CD14-positive monocyte (primary cell): ENCODE measurements at regions not wholly inside any gene's neighbourhood (a gene's known extent, or its start where the extent isn't known, plus 50 kb on each side); places are given as distances from the start of the nearest gene placed in this dataset.

Experiments
- DNase-seq, 3 donors: peaks; one replicate each; pipeline ENCODE4 v3.0.0-alpha.2; 2011 to 2022
- H2AFZ ChIP-seq: 2 replicates; pipeline ENCODE4 v1.6.0; 2012; ENCODE audit warnings: mild to moderate bottlenecking, low read depth, low read length, inconsistent platforms; ENCODE audit not compliant: insufficient read depth, poor library complexity, severe bottlenecking
- H3K27ac ChIP-seq, 2 donors: 1 replicate in 1 of 2; 2 replicates in 1 of 2; pipeline ENCODE4 v1.5.1; 2012 to 2013; ENCODE audit warnings: low read length in 2 of 2, control low read depth in 1 of 2, inconsistent platforms in 1 of 2, low read depth in 1 of 2, mild to moderate bottlenecking in 1 of 2
- H3K27me3 ChIP-seq, 2 donors: one replicate each; pipeline versions ENCODE4 v1.6.0 to v1.6.1; 2011 to 2013; ENCODE audit warnings: low read length in 2 of 2; ENCODE audit not compliant: control insufficient read depth in 2 of 2, insufficient read depth in 2 of 2
- H3K36me3 ChIP-seq, 2 donors: replicated peaks in 1 of 2; 1 replicate in 1 of 2; 2 replicates in 1 of 2; pipeline versions ENCODE4 v1.5.1 to v1.6.1; 2012 to 2013; ENCODE audit warnings: low read length in 2 of 2, control low read depth in 1 of 2, inconsistent platforms in 1 of 2, mild to moderate bottlenecking in 1 of 2; ENCODE audit not compliant: insufficient read depth in 2 of 2, control insufficient read depth in 1 of 2
- H3K4me1 ChIP-seq, 2 donors: 1 replicate in 1 of 2; 2 replicates in 1 of 2; pipeline versions ENCODE4 v1.5.1 to v1.6.1; 2012 to 2013; ENCODE audit warnings: low read length in 2 of 2, control low read depth in 1 of 2, inconsistent platforms in 1 of 2, mild to moderate bottlenecking in 1 of 2, moderate library complexity in 1 of 2; ENCODE audit not compliant: insufficient read depth in 2 of 2, control insufficient read depth in 1 of 2
- H3K4me2 ChIP-seq: replicated peaks from 2 replicates; pipeline ENCODE3; 2012; ENCODE audit warnings: low read length, moderate library complexity, mild to moderate bottlenecking; ENCODE audit not compliant: poor library complexity, severe bottlenecking; ENCODE audit errors: extremely low read depth
- H3K4me3 ChIP-seq, 3 experiments: fragments of 200-600 bp in 1 of 3; sonication (generic) in 1 of 3; replicated peaks in 1 of 3; 1 replicate in 2 of 3; 2 replicates in 1 of 3; pipeline ENCODE4 v1.5.1; 2011 to 2013; ENCODE audit warnings: low read length in 3 of 3, mild to moderate bottlenecking in 3 of 3, control low read depth in 2 of 3, low read depth in 2 of 3, inconsistent platforms in 1 of 3, moderate library complexity in 1 of 3
- H3K79me2 ChIP-seq: 2 replicates; pipeline ENCODE4 v1.6.0; 2012; ENCODE audit warnings: mild to moderate bottlenecking, control low read depth, inconsistent platforms, low read length, moderate library complexity; ENCODE audit not compliant: insufficient read depth
- H3K9ac ChIP-seq: 2 replicates; pipeline ENCODE4 v1.6.0; 2017; ENCODE audit warnings: low read length, mild to moderate bottlenecking; ENCODE audit not compliant: insufficient read depth, poor library complexity, severe bottlenecking
- H3K9me3 ChIP-seq, 2 donors: replicated peaks in 1 of 2; 1 replicate in 1 of 2; 2 replicates in 1 of 2; pipeline versions ENCODE4 v1.5.1 to v1.6.1; 2012 to 2013; ENCODE audit warnings: low read length in 2 of 2, control low read depth in 1 of 2; ENCODE audit not compliant: control insufficient read depth in 1 of 2, insufficient read depth in 1 of 2
- H4K20me1 ChIP-seq: 2 replicates; pipeline ENCODE4 v1.6.0; 2012; ENCODE audit warnings: mild to moderate bottlenecking, low read length, control low read depth, moderate library complexity; ENCODE audit not compliant: insufficient read depth
- H3K27ac Mint-ChIP-seq, 7 donors: one replicate each; pipeline ENCODE4 v1.8.0; 2020; ENCODE audit warnings: mild to moderate bottlenecking in 7 of 7, mixed read lengths in 7 of 7, moderate library complexity in 6 of 7, inconsistent platforms in 2 of 7
- H3K27me3 Mint-ChIP-seq, 3 donors: one replicate each; pipeline ENCODE4 v1.8.0; 2021 to 2022; ENCODE audit warnings: low read depth in 3 of 3, mild to moderate bottlenecking in 3 of 3, mixed read lengths in 3 of 3, moderate library complexity in 3 of 3, inconsistent platforms in 1 of 3
- H3K36me3 Mint-ChIP-seq, 2 donors: one replicate each; pipeline ENCODE4 v1.8.0; 2020; ENCODE audit warnings: mixed read lengths in 2 of 2, inconsistent platforms in 1 of 2, mild to moderate bottlenecking in 1 of 2
- H3K4me1 Mint-ChIP-seq: one replicate; pipeline ENCODE4 v1.8.0; 2020; ENCODE audit warnings: mild to moderate bottlenecking, mixed read lengths
- H3K4me3 Mint-ChIP-seq, 2 donors: one replicate each; pipeline ENCODE4 v1.8.0; 2020; ENCODE audit warnings: mild to moderate bottlenecking in 2 of 2, mixed read lengths in 2 of 2, moderate library complexity in 1 of 2
- H3K9me3 Mint-ChIP-seq, 7 donors: one replicate each; pipeline ENCODE4 v1.8.0; 2020 to 2022; ENCODE audit warnings: mixed read lengths in 7 of 7, mild to moderate bottlenecking in 6 of 7, moderate library complexity in 6 of 7, inconsistent platforms in 2 of 7
- CTCF ChIP-seq: fragments of 200-600 bp; IDR thresholded peaks from one replicate; pipeline ENCODE4 v1.8.0; 2022; ENCODE audit warnings: antibody characterized with exemption, mild to moderate bottlenecking
- WGBS: methylation state at CpG from one replicate; pipeline ENCODE4 v1.1.5; 2013; ENCODE audit warnings: missing lambda C conversion rate; ENCODE audit not compliant: insufficient coverage; 5-methylcytosine and 5-hydroxymethylcytosine counted together
- intact Hi-C, 2 donors: fragments of 100-400 bp; cut with micrococcal nuclease; formaldehyde crosslinking; loops; one replicate each; pipeline versions ENCODE4 v1.15.0 to v1.15.1; 2023

GRCh38 chr2:12804091-12804856 lies 87.5 kb downstream of the TRIB2 start:
- no CpG with 5 or more reads among the region's 2 CpGs for WGBS
- Histone ChIP-seq H3K9ac (no peak overlapping the region), H3K4me3 (no peak overlapping the region), H3K27me3 (peaks cover 0 to 3% of the 10 kb centered on the region in 2 donors), H4K20me1 (no peaks in the 10 kb centered on the region), H3K9me3 (peaks cover 12 to 18% of the 10 kb centered on the region in 2 donors), H3K4me1 (no peaks in the 10 kb centered on the region), H3K79me2 (no peaks in the 10 kb centered on the region), H3K27ac (no peak overlapping the region), H3K36me3 (no peaks in the 10 kb centered on the region), H2AFZ (no peak overlapping the region), H3K4me2 (no peak overlapping the region)
- H3K36me3 Mint-ChIP-seq = peaks cover 0 to 4% of the 10 kb centered on the region in 2 donors
- H3K4me3 Mint-ChIP-seq = no peak overlapping the region
- peaks cover 5% of the 10 kb centered on the region for H3K4me1 Mint-ChIP-seq
- DNase-seq = no peak
- peaks cover 10 to 20% (median 12%) of the 10 kb centered on the region in 7 donors for H3K9me3 Mint-ChIP-seq
- H3K27me3 Mint-ChIP-seq = peaks cover 4 to 8% (median 6%) of the 10 kb centered on the region in 3 donors
- intact Hi-C loops = no loop called here
- H3K27ac Mint-ChIP-seq = no peak overlapping the region
- TF ChIP-seq CTCF = no peak

GRCh38 chr2:12805033-12805432 lies 88.3 kb downstream of the TRIB2 start:
- intact Hi-C loops = no loop called here
- no peak for TF ChIP-seq CTCF
- Mint-ChIP-seq H3K4me3 (no peak overlapping the region), H3K4me1 (peaks cover 9% of the 10 kb centered on the region), H3K9me3 (peaks cover 10 to 20% (median 12%) of the 10 kb centered on the region in 7 donors), H3K27ac (no peak overlapping the region), H3K27me3 (peaks cover 4 to 8% (median 6%) of the 10 kb centered on the region in 3 donors), H3K36me3 (peaks cover 0 to 4% of the 10 kb centered on the region in 2 donors)
- Histone ChIP-seq H3K4me2 (no peak overlapping the region), H3K4me1 (no peaks in the 10 kb centered on the region), H2AFZ (no peak overlapping the region), H3K36me3 (no peaks in the 10 kb centered on the region), H3K79me2 (no peaks in the 10 kb centered on the region), H3K9me3 (peaks cover 12 to 18% of the 10 kb centered on the region in 2 donors), H3K27ac (no peak overlapping the region), H4K20me1 (no peaks in the 10 kb centered on the region), H3K4me3 (no peak overlapping the region), H3K9ac (no peak overlapping the region), H3K27me3 (peaks cover 0 to 3% of the 10 kb centered on the region in 2 donors)
- DNase-seq = no peak
